RPMI8226 (cell line): ENCODE measurements at regions not wholly inside any gene's neighbourhood (a gene's known extent, or its start where the extent isn't known, plus 50 kb on each side); places are given as distances from the start of the nearest gene placed in this dataset.
"Not testable (repeated sequence)": the region's sequence is repeated elsewhere in the genome, so short reads cannot be mapped to it uniquely, and the experiment has no call there.

Experiments used
- DNase-seq: peaks from one replicate; pipeline ENCODE4 v3.0.0-alpha.2; 2015

- DNase-seq, result no peak
Observed at GRCh38 chr21:22795091-22795490, 1796.9 kb downstream of the NCAM2 start.

GRCh38 chr21:22795644-22796043 lies 1797.4 kb downstream of the NCAM2 start:
- DNase-seq, result no peak

GRCh38 chr21:22796147-22796546 lies 1797.9 kb downstream of the NCAM2 start:
- DNase-seq, result no peak

- no peak for DNase-seq
Observed at GRCh38 chr21:22804151-22804550, 1805.9 kb downstream of the NCAM2 start.

- no peak for DNase-seq
Observed at GRCh38 chr21:22806278-22806677, 1808.1 kb downstream of the NCAM2 start.

GRCh38 chr21:22813201-22813600 lies 1815.0 kb downstream of the NCAM2 start:
- DNase-seq, result no peak

GRCh38 chr21:22818681-22819485 lies 1820.7 kb downstream of the NCAM2 start:
- DNase-seq, result not testable (repeated sequence)

- no peak for DNase-seq
Observed at GRCh38 chr21:22827422-22827821, 1829.2 kb downstream of the NCAM2 start.

GRCh38 chr21:22842875-22843274 lies 1844.7 kb downstream of the NCAM2 start:
- DNase-seq, result no peak

- DNase-seq, result no peak
Observed at GRCh38 chr21:22855581-22855980, 1857.4 kb downstream of the NCAM2 start.

GRCh38 chr21:22871692-22872091 lies 1873.5 kb downstream of the NCAM2 start:
- DNase-seq, result no peak

GRCh38 chr21:22880573-22880972 lies 1882.4 kb downstream of the NCAM2 start:
- no peak for DNase-seq

- DNase-seq, result no peak
Observed at GRCh38 chr21:22881131-22881530, 1882.9 kb downstream of the NCAM2 start.

- no peak for DNase-seq
Observed at GRCh38 chr21:22885079-22885478, 1886.9 kb downstream of the NCAM2 start.

- no peak for DNase-seq
Observed at GRCh38 chr21:22885614-22886013, 1887.4 kb downstream of the NCAM2 start.

GRCh38 chr21:22889445-22889844 lies 1891.2 kb downstream of the NCAM2 start:
- no peak for DNase-seq

- DNase-seq, result no peak
Observed at GRCh38 chr21:22890656-22891055, 1892.4 kb downstream of the NCAM2 start.

GRCh38 chr21:22892028-22892427 lies 1893.8 kb downstream of the NCAM2 start:
- DNase-seq, result no peak

- DNase-seq, result no peak
Observed at GRCh38 chr21:22892740-22893139, 1894.5 kb downstream of the NCAM2 start.

GRCh38 chr21:22898051-22898665 lies 1899.9 kb downstream of the NCAM2 start:
- no peak for DNase-seq

- DNase-seq, result no peak
Observed at GRCh38 chr21:22900490-22900889, 1902.3 kb downstream of the NCAM2 start.

GRCh38 chr21:22903851-22904250 lies 1905.6 kb downstream of the NCAM2 start:
- no peak for DNase-seq

GRCh38 chr21:22904385-22904784 lies 1906.2 kb downstream of the NCAM2 start:
- DNase-seq, result no peak

GRCh38 chr21:22925032-22925431 lies 1926.8 kb downstream of the NCAM2 start:
- no peak for DNase-seq

GRCh38 chr21:22927469-22927868 lies 1929.3 kb downstream of the NCAM2 start:
- no peak for DNase-seq
